ENCODE measurements at regions not wholly inside any gene's neighbourhood (a gene's known extent, or its start where the extent isn't known, plus 50 kb on each side); places are given as distances from the start of the nearest gene placed in this dataset.

GRCh38 chr2:21301871-21302455 is 178.2 kb downstream of the TDRD15 start:
- no peak for TF ChIP-seq CTCF (IDR thresholded peaks at IDR 0.05; ENCODE audit: low read depth, low read length, poor library complexity, severe bottlenecking)
- TF ChIP-seq EZH2phosphoT487 (IDR thresholded peaks at IDR 0.05; ENCODE audit: borderline replicate concordance, low read length): no peak
